Common myeloid progenitor, CD34-positive (primary cell): ENCODE measurements at regions not wholly inside any gene's neighbourhood (a gene's known extent, or its start where the extent isn't known, plus 50 kb on each side); places are given as distances from the start of the nearest gene placed in this dataset.

Experiments used
- CTCF ChIA-PET: fragments of 350-600 bp; sonication (Branson Sonifier 250); formaldehyde crosslinking; loops from one replicate; lab custom pipeline; 2021; ENCODE audit warnings: antibody characterized with exemption; lab: Charles Lee
- POLR2A ChIA-PET: fragments of 350-600 bp; sonication (Branson Sonifier 250); formaldehyde crosslinking; loops from one replicate; lab custom pipeline; 2021; ENCODE audit warnings: antibody characterized with exemption; lab: Charles Lee
- DNase-seq, 3 donors: peaks; one replicate each; pipeline versions ENCODE4 v3.0.0 to v3.0.0-alpha.2; 2013
- H3K27ac ChIP-seq, 2 experiments: 1 replicate in 1 of 2; 2 replicates in 1 of 2; pipeline ENCODE4 v1.7.0; 2013; ENCODE audit warnings: inconsistent platforms in 2 of 2, low read length in 2 of 2, mild to moderate bottlenecking in 2 of 2, low read depth in 1 of 2, moderate library complexity in 1 of 2; ENCODE audit not compliant: severe bottlenecking in 2 of 2, insufficient read depth in 1 of 2, poor library complexity in 1 of 2
- H3K27me3 ChIP-seq, 5 experiments: replicated peaks in 2 of 5; 1 replicate in 3 of 5; 2 replicates in 2 of 5; pipeline versions ENCODE4 v1.6.1 to v1.7.0; 2013; ENCODE audit warnings: low read length in 4 of 5, mild to moderate bottlenecking in 2 of 5, moderate library complexity in 2 of 5, inconsistent platforms in 1 of 5; ENCODE audit not compliant: insufficient read depth in 5 of 5, control insufficient read depth in 4 of 5
- H3K36me3 ChIP-seq, 4 experiments: 1 replicate in 2 of 4; 2 replicates in 2 of 4; pipeline versions ENCODE4 v1.6.1 to v1.7.0; 2013; ENCODE audit warnings: low read length in 3 of 4, control low read depth in 1 of 4, mild to moderate bottlenecking in 1 of 4; ENCODE audit not compliant: control insufficient read depth in 4 of 4, insufficient read depth in 4 of 4
- H3K4me1 ChIP-seq, 4 experiments: 1 replicate in 3 of 4; 2 replicates in 1 of 4; pipeline versions ENCODE4 v1.6.1 to v1.7.1; 2013; ENCODE audit warnings: low read length in 3 of 4, mild to moderate bottlenecking in 3 of 4, control low read depth in 1 of 4, inconsistent platforms in 1 of 4, moderate library complexity in 1 of 4; ENCODE audit not compliant: control insufficient read depth in 4 of 4, insufficient read depth in 4 of 4; ENCODE audit errors: control extremely low read depth in 1 of 4
- H3K4me3 ChIP-seq, 7 experiments: 1 replicate in 4 of 7; 2 replicates in 3 of 7; pipeline versions ENCODE4 v1.5.1 to v1.7.0; 2013; ENCODE audit warnings: mild to moderate bottlenecking in 7 of 7, low read length in 6 of 7, moderate library complexity in 6 of 7, inconsistent platforms in 2 of 7, low read depth in 2 of 7, control low read depth in 1 of 7; ENCODE audit not compliant: insufficient read depth in 4 of 7, control insufficient read depth in 1 of 7; ENCODE audit errors: extremely low read depth in 1 of 7
- H3K9me3 ChIP-seq, 5 experiments: 1 replicate in 4 of 5; 2 replicates in 1 of 5; pipeline versions ENCODE4 v1.6.1 to v1.7.1; 2013; ENCODE audit warnings: low read length in 4 of 5, mild to moderate bottlenecking in 2 of 5, inconsistent platforms in 1 of 5, low read depth in 1 of 5, moderate library complexity in 1 of 5; ENCODE audit not compliant: control insufficient read depth in 4 of 5, insufficient read depth in 2 of 5; ENCODE audit errors: control extremely low read depth in 1 of 5
- WGBS: methylation state at CpG from one replicate; pipeline ENCODE4 v1.1.5; 2013; ENCODE audit not compliant: insufficient coverage; 5-methylcytosine and 5-hydroxymethylcytosine counted together

GRCh38 chr16:9141813-9142212, 50.4 kb downstream of the HAPSTR1 start:
- WGBS, result 97% methylated on average over 8 of the region's 8 CpGs
- Histone ChIP-seq H3K27me3 (peaks cover 0 to 3% (median 0%) of the 10 kb centered on the region in 5 experiments), H3K4me1 (peaks cover 0 to 6% (median 4%) of the 10 kb centered on the region in 4 experiments), H3K27ac (no peak overlapping the region), H3K36me3 (no peaks in the 10 kb centered on the region), H3K4me3 (no peak overlapping the region), H3K9me3 (no peaks in the 10 kb centered on the region)
- DNase-seq, result no peak
- CTCF ChIA-PET, result interaction anchor here (1.1 to 1.3 kb wide), 2 partner anchors 10 to 20 kb away, joined by 3 read pairs; no protein-coding TSS in a partner anchor
- POLR2A ChIA-PET, result no interaction called here

GRCh38 chr16:9144106-9144505, 52.7 kb downstream of the HAPSTR1 start:
- H3K4me3 ChIP-seq, result no peak overlapping the region
- DNase-seq, result no peak
- POLR2A ChIA-PET, result no interaction called here
- WGBS, result 92% methylated on average over 5 of the region's 8 CpGs
- CTCF ChIA-PET, result no interaction called here
- peaks cover 0 to 3% (median 0%) of the 10 kb centered on the region in 5 experiments for H3K27me3 ChIP-seq
- no peaks in the 10 kb centered on the region for H3K9me3 ChIP-seq
- peaks cover 0 to 2% (median 2%) of the 10 kb centered on the region in 4 experiments for H3K4me1 ChIP-seq
- H3K36me3 ChIP-seq, result no peaks in the 10 kb centered on the region
- H3K27ac ChIP-seq, result no peak overlapping the region

GRCh38 chr16:9148374-9149015, 57.1 kb downstream of the HAPSTR1 start:
- Histone ChIP-seq H3K4me1 (no peaks in the 10 kb centered on the region), H3K27me3 (peaks cover 0 to 2% (median 0%) of the 10 kb centered on the region in 5 experiments), H3K9me3 (no peaks in the 10 kb centered on the region), H3K27ac (no peak overlapping the region), H3K36me3 (no peaks in the 10 kb centered on the region), H3K4me3 (no peak overlapping the region)
- no peak for DNase-seq
- ChIA-PET CTCF (interaction anchor here (1.6 kb wide), 1 partner anchor 10 kb away, joined by 7 read pairs; no protein-coding TSS in a partner anchor), POLR2A (no interaction called here)
- 77% methylated on average over 7 of the region's 9 CpGs for WGBS

DNA sequence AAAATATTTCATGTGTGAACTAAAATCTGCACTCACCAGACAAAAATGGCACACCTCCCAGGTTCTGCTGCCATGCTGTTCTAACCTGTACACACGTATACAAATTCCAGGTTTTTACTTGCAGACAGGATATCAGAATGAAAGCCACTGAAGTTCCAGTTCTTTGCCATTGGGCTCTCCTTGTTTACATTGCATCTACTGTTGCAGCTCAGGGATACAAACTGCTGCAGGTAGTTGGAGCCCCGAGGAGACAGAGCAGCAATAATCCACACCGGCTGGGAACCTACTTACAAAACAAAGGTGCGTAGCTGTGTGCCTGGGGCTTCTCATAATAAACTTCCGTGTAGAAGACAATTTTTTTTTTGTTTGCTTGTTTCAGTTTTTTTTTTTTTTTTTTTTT, 59.6 kb downstream of the HAPSTR1 start:
- ChIA-PET POLR2A (no interaction called here), CTCF (interaction anchor here (0.8 kb wide), 1 partner anchor 9 kb away, joined by 3 read pairs; no protein-coding TSS in a partner anchor)
- no peak overlapping the region for H3K27ac ChIP-seq
- 92% methylated on average over 4 of the region's 5 CpGs for WGBS
- DNase-seq, result no peak
- H3K9me3 ChIP-seq, result peaks cover 0 to 2% (median 0%) of the 10 kb centered on the region in 5 experiments
- H3K4me1 ChIP-seq, result no peaks in the 10 kb centered on the region
- H3K4me3 ChIP-seq, result no peak overlapping the region
- H3K36me3 ChIP-seq, result no peaks in the 10 kb centered on the region
- peaks cover 0 to 22% (median 4%) of the 10 kb centered on the region in 5 experiments for H3K27me3 ChIP-seq

DNA sequence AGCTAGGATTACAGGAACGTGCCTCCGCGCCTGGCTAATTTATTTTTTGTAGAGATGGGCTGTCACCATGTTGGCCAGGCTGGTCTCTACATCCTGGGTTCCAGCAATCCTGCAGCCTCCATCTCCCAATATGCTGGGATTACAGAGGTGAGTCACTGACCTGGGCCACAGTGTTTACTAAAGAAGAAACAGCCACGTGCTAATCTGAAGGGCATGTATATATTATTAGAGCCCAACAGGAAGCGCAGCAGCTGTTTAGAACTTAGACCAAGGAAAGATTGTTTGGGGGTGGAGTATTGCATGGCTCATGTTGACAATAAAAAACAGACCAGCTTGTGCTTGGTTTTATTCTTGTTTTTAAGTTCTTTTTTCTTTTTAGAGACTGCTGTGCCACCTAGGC, 60.2 kb downstream of the HAPSTR1 start:
- Histone ChIP-seq H3K9me3 (peaks cover 0 to 2% (median 0%) of the 10 kb centered on the region in 5 experiments), H3K27me3 (peaks cover 0 to 22% (median 4%) of the 10 kb centered on the region in 5 experiments), H3K36me3 (no peaks in the 10 kb centered on the region), H3K27ac (no peak overlapping the region), H3K4me3 (no peak overlapping the region), H3K4me1 (no peaks in the 10 kb centered on the region)
- ChIA-PET CTCF (interaction anchor here (0.8 kb wide), 1 partner anchor 9 kb away, joined by 3 read pairs; no protein-coding TSS in a partner anchor), POLR2A (no interaction called here)
- no peak for DNase-seq
- WGBS, result no CpG with 5 or more reads among the region's 5 CpGs

- H3K4me1 ChIP-seq, result no peaks in the 10 kb centered on the region
- no peak overlapping the region for H3K4me3 ChIP-seq
- POLR2A ChIA-PET, result no interaction called here
- H3K27ac ChIP-seq, result no peak overlapping the region
- CTCF ChIA-PET, result interaction anchor here (0.9 kb wide), 1 partner anchor 9 kb away, joined by 3 read pairs; no protein-coding TSS in a partner anchor
- peak in 1 of 3 donors; percentile 17 for DNase-seq
- H3K27me3 ChIP-seq, result peaks cover 0 to 28% (median 6%) of the 10 kb centered on the region in 5 experiments
- peaks cover 0 to 2% (median 0%) of the 10 kb centered on the region in 5 experiments for H3K9me3 ChIP-seq
- WGBS, result 96% methylated on average over 17 of the region's 19 CpGs
- no peaks in the 10 kb centered on the region for H3K36me3 ChIP-seq
Measured at GRCh38 chr16:9152649-9153501, 61.4 kb downstream of the HAPSTR1 start.
